ENCODE measurements at regions not wholly inside any gene's neighbourhood (a gene's known extent, or its start where the extent isn't known, plus 50 kb on each side); places are given as distances from the start of the nearest gene placed in this dataset.

GRCh38 chr13:66212511-66212910 lies 1017.6 kb downstream of the PCDH9 start:
- TF ChIP-seq CTCF (IDR thresholded peaks at IDR 0.05) (no peak), POLR2AphosphoS5 (IDR thresholded peaks at IDR 0.05) (no peak), POLR2A (IDR thresholded peaks at IDR 0.05; ENCODE audit: low read depth) (no peak)

All from esophagus muscularis mucosa (tissue), 3 donors.